A204.1 (cell line): ENCODE measurements at regions not wholly inside any gene's neighbourhood (a gene's known extent, or its start where the extent isn't known, plus 50 kb on each side); places are given as distances from the start of the nearest gene placed in this dataset.

Experiments used
- FAIRE-seq: peaks from 2 replicates; lab custom pipeline; 2012; peaks lifted over from hg19 to GRCh38; lab: Jason Lieb, UNC

GRCh38 chr1:30197639-30198450, 525.5 kb downstream of the MATN1 start:
- no peak for FAIRE-seq

GRCh38 chr1:30196872-30197638, 526.3 kb downstream of the MATN1 start:
- FAIRE-seq: no peak

GRCh38 chr1:30196457-30196856, 526.9 kb downstream of the MATN1 start:
- no peak for FAIRE-seq

- FAIRE-seq: no peak
These were observed 527.8 kb downstream of the MATN1 start for GRCh38 chr1:30195424-30196134.

GRCh38 chr1:30194741-30195423, 528.5 kb downstream of the MATN1 start:
- no peak for FAIRE-seq

- FAIRE-seq: no peak
These were observed 529.3 kb downstream of the MATN1 start for GRCh38 chr1:30194046-30194619.

- FAIRE-seq: no peak
These were observed 530.3 kb downstream of the MATN1 start for GRCh38 chr1:30192969-30193630.

GRCh38 chr1:30191154-30191702, 532.2 kb downstream of the MATN1 start:
- FAIRE-seq: no peak

- FAIRE-seq: no peak
These were observed 532.8 kb downstream of the MATN1 start for GRCh38 chr1:30190511-30191153.

- no peak for FAIRE-seq
These were observed 533.4 kb downstream of the MATN1 start for GRCh38 chr1:30189818-30190500.

GRCh38 chr1:30188999-30189398, 534.4 kb downstream of the MATN1 start:
- FAIRE-seq: no peak

GRCh38 chr1:30188329-30188728, 535.1 kb downstream of the MATN1 start:
- no peak for FAIRE-seq

- no peak for FAIRE-seq
These were observed 535.9 kb downstream of the MATN1 start for GRCh38 chr1:30187413-30188023.

GRCh38 chr1:30186586-30186985, 536.8 kb downstream of the MATN1 start:
- no peak for FAIRE-seq

- no peak for FAIRE-seq
These were observed 537.6 kb downstream of the MATN1 start for GRCh38 chr1:30185809-30186208.

- no peak for FAIRE-seq
These were observed 538.1 kb downstream of the MATN1 start for GRCh38 chr1:30185313-30185712.

GRCh38 chr1:30184393-30185141, 538.8 kb downstream of the MATN1 start:
- FAIRE-seq: no peak

- FAIRE-seq: no peak
These were observed 539.5 kb downstream of the MATN1 start for GRCh38 chr1:30183895-30184294.

- FAIRE-seq: no peak
These were observed 540.4 kb downstream of the MATN1 start for GRCh38 chr1:30183006-30183405.
